Small intestine (tissue), 7 donors: ENCODE measurements at regions not wholly inside any gene's neighbourhood (a gene's known extent, or its start where the extent isn't known, plus 50 kb on each side); places are given as distances from the start of the nearest gene placed in this dataset.
"Not testable (repeated sequence)": the region's sequence is repeated elsewhere in the genome, so short reads cannot be mapped to it uniquely, and the experiment has no call there.

Experiments used
- DNase-seq, 2 donors: peaks; one replicate each; pipeline versions ENCODE4 v3.0.0 to v3.0.0-alpha.2; 2013
- FAIRE-seq: peaks from 2 replicates; lab custom pipeline; 2012; peaks lifted over from hg19 to GRCh38; lab: Jason Lieb, UNC
- H3K27ac ChIP-seq, 3 donors: one replicate each; pipeline ENCODE4 v1.5.1; 2013; ENCODE audit warnings: low read length in 2 of 3, mild to moderate bottlenecking in 2 of 3, control low read depth in 1 of 3, inconsistent platforms in 1 of 3, low read depth in 1 of 3, moderate library complexity in 1 of 3
- H3K27me3 ChIP-seq, 3 donors: one replicate each; pipeline ENCODE4 v1.6.1; 2013; ENCODE audit warnings: low read length in 3 of 3, inconsistent platforms in 1 of 3; ENCODE audit not compliant: control insufficient read depth in 3 of 3, insufficient read depth in 3 of 3
- H3K36me3 ChIP-seq, 3 donors: one replicate each; pipeline ENCODE4 v1.6.1; 2013; ENCODE audit warnings: low read length in 3 of 3, inconsistent platforms in 1 of 3, low read depth in 1 of 3, mild to moderate bottlenecking in 1 of 3, moderate library complexity in 1 of 3; ENCODE audit not compliant: control insufficient read depth in 3 of 3, insufficient read depth in 2 of 3
- H3K4me1 ChIP-seq, 3 donors: one replicate each; pipeline ENCODE4 v1.6.1; 2013; ENCODE audit warnings: low read length in 2 of 3, inconsistent platforms in 1 of 3, low read depth in 1 of 3, mild to moderate bottlenecking in 1 of 3, moderate library complexity in 1 of 3; ENCODE audit not compliant: control insufficient read depth in 3 of 3, insufficient read depth in 2 of 3
- H3K4me3 ChIP-seq, 3 donors: one replicate each; pipeline ENCODE4 v1.5.1; 2013; ENCODE audit warnings: low read length in 3 of 3, control low read depth in 1 of 3, inconsistent platforms in 1 of 3, low read depth in 1 of 3, mild to moderate bottlenecking in 1 of 3, moderate library complexity in 1 of 3
- H3K9me3 ChIP-seq, 2 donors: one replicate each; pipeline ENCODE4 v1.6.1; 2013; ENCODE audit warnings: low read depth in 1 of 2, low read length in 1 of 2; ENCODE audit not compliant: control insufficient read depth in 2 of 2, insufficient read depth in 1 of 2
- WGBS, 3 donors: extraction: QIAGEN DNeasy Blood & Tissue Kit; methylation state at CpG; one replicate each; pipeline ENCODE4 v1.1.7; 2013; 5-methylcytosine and 5-hydroxymethylcytosine counted together
- donor health status: healthy with polysubstance abuse.
- donor health status: control.
- donor health status: control.
- donor health status: Bipolar disorder and iron deficiency.
- donor health status: healthy.

DNA sequence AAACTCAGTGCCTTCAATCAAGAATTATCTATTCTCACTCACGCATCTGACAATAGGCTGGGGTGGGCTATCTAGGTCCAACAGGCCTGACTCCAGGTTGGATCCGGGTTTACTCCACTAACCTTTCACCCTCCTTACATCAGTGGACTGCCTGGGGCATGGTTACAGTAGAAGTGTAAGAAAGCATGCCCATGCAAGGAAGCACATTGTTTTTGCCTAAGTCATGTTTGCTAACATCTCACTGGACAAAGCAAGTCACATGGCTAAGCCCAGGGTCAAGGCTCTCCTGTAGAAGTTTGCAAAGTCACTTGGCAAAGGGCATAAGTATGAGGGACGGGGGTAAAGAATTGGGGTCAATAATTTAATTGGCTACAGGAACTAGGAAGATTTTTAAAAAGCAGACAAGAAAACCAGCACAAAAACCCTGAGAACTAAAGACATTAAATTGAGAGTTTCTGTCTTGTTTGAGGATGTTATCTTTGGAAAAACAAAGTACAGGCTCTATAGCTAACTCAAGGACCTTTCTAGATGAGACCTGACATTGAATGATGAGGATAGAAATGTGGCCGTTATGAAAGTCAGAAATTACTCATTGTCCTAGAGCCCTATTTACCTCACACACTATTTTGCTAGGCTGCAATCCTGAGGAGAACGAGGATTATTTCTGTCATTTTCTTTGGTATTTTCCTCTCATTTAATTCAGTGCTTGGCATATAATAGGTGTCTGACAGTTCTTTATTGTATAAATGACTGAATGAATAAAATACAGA is 214.2 kb downstream of the IL20RB start:
- Histone ChIP-seq H3K4me1 (no peaks in the 10 kb centered on the region), H3K36me3 (no peaks in the 10 kb centered on the region), H3K27me3 (no peaks in the 10 kb centered on the region), H3K27ac (no peak overlapping the region), H3K4me3 (no peak overlapping the region), H3K9me3 (no peaks in the 10 kb centered on the region)
- 57 to 68% (median 59%) methylated on average over 5 of the region's 5 CpGs for WGBS, 3 donors
- FAIRE-seq (no peak), DNase-seq (no peak)

DNA sequence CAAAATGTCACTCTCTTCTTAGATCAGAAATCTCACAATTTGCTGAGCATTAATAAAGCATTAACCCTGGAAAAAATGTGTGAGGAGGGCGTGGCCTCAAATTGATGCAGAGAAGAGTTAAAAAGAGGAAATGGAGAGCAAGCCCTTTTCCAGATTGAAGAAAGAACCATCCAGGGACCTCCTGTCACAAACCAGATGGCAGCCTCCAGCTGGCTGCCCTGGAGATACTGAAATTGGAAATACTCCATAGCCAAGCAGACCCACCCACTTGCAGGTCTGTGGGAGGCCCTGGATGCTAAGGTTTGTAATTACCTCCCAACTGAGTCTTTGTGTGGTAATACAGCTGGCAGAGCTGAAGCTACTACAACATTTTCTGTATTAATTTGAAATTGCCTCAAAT is 214.9 kb downstream of the IL20RB start:
- H3K4me1 ChIP-seq: no peaks in the 10 kb centered on the region
- no peak overlapping the region for H3K4me3 ChIP-seq
- FAIRE-seq (no peak), DNase-seq (no peak)
- WGBS, 3 donors: 45 to 71% (median 52%) methylated on average over 1 of the region's 1 CpG
- no peaks in the 10 kb centered on the region for H3K27me3 ChIP-seq
- H3K27ac ChIP-seq: no peak overlapping the region
- H3K36me3 ChIP-seq: no peaks in the 10 kb centered on the region
- no peaks in the 10 kb centered on the region for H3K9me3 ChIP-seq

DNA sequence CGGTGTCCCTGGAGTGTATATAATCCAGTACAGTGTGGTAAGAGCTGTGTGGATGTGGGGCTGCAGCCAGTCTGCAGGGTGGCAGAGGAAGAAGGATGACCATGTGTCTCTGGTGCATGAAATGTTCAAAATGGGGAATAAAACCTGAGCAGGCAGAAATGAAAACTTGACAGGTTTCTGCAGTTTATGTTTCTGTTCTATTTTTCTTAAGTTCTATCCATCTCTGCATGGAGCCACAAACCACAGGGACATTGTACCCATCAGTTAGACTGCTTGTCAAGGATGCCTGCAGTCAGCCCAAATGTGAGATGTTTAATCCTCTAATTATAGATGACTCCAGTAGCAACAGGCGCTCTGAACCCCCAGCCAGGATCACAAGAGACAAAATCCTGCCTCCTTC is 216.7 kb downstream of the IL20RB start:
- H3K27ac ChIP-seq: no peak overlapping the region

DNA sequence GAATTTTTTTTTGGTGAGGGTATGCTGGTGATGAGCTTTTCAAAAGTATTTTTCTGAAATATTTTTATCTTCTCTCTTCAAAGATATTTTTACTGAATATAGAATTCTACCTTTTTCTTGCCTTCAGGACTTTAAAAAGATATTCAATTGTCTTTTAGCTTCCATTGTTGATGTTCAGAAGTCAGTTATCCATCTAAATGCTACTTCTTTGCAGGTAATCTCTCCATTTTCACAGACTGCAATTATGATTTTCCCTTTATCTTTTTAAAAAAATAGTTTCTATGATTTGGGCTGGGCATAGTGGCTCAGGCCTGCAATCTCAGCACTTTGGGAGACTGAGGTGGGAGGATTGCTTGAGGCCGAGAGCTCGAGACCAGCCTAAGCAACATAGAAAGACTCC is 222.4 kb downstream of the IL20RB start:
- no peak for DNase-seq
- H3K27ac ChIP-seq: no peak overlapping the region
- 94 to 97% (median 95%) methylated on average over 2 of the region's 2 CpGs for WGBS, 3 donors

More for the DNA sequence above, 216.7 kb downstream of the IL20RB start:
- Histone ChIP-seq H3K9me3 (no peaks in the 10 kb centered on the region), H3K4me3 (no peak overlapping the region), H3K27me3 (no peaks in the 10 kb centered on the region), H3K4me1 (no peaks in the 10 kb centered on the region), H3K36me3 (no peaks in the 10 kb centered on the region)
- DNase-seq (no peak), FAIRE-seq (no peak)
- WGBS, 3 donors: 77 to 80% (median 79%) methylated on average over 2 of the region's 2 CpGs

DNA sequence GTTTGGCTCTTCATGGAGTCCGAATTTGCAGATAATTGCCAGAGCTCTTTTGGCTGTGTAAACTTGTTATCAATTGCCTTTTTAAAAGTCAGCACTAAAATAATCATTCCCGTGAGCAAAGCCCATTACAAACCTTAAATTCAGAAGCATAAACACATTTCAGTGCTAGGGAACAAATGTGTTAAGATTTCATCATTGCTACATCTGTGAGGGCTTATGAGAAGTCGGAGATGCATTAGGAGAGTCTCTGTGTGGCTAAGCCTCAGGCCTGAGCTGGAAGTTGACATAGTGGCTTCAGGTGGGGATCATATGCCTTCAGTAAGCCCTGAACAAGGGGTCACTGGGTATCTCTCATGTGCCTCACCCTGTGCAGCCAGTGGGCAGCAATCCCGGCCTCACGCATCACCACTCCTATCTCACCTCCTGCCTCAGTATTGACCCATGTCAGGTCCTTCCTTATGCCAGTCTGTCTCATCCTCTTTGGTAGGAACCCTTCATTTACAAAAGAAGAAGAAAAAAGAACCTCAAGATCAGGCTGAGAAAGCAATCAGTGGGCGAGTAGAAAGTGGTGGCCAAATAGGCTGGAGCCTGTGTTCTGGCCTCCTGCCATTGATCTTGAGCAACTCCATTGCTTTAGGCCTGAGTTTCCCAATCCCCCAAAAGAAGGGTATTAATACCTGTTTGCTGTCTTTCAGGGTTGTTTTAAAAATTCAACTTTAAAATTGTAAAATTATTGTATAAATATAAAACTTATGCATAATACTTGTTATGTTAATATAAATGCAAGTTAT is 233.5 kb downstream of the IL20RB start:
- no peak for FAIRE-seq
- Histone ChIP-seq H3K9me3 (no peaks in the 10 kb centered on the region), H3K27ac (peak overlapping the region in 1 of 3 donors; percentile 17), H3K4me1 (no peaks in the 10 kb centered on the region), H3K36me3 (no peaks in the 10 kb centered on the region), H3K4me3 (no peak overlapping the region), H3K27me3 (no peaks in the 10 kb centered on the region)
- no peak for DNase-seq
- 66 to 82% (median 81%) methylated on average over 6 of the region's 6 CpGs for WGBS, 3 donors

More for the DNA sequence above, 222.4 kb downstream of the IL20RB start:
- Histone ChIP-seq H3K36me3 (no peaks in the 10 kb centered on the region), H3K4me3 (no peak overlapping the region), H3K9me3 (peaks cover 0 to 8% of the 10 kb centered on the region in 2 donors), H3K27me3 (no peaks in the 10 kb centered on the region), H3K4me1 (no peaks in the 10 kb centered on the region)
- no peak for FAIRE-seq

DNA sequence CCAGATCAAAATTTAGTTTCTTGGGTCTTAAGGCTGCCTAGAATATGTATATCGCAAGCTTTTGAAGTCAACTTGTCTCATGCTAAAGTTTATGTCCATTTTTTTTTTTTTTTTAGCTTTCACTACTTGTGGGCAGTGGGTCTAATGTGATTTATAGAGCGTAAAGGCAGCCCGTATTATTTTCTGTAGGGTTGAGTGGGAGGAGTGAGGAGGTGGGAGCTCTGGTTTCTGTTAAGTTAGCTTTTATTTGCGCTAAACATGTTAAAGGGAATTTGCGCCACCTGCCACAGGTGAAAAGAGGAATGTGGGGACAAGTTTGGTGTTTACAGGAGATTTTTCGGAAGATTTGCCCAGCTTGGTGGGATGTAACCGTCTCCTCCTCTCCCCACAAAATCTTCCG is 234.2 kb downstream of the IL20RB start:
- no peak for DNase-seq
- Histone ChIP-seq H3K36me3 (no peaks in the 10 kb centered on the region), H3K27ac (no peak overlapping the region), H3K27me3 (no peaks in the 10 kb centered on the region), H3K4me1 (no peaks in the 10 kb centered on the region), H3K4me3 (no peak overlapping the region), H3K9me3 (no peaks in the 10 kb centered on the region)
- 81 to 92% (median 84%) methylated on average over 8 of the region's 8 CpGs for WGBS, 3 donors
- FAIRE-seq: no peak

DNA sequence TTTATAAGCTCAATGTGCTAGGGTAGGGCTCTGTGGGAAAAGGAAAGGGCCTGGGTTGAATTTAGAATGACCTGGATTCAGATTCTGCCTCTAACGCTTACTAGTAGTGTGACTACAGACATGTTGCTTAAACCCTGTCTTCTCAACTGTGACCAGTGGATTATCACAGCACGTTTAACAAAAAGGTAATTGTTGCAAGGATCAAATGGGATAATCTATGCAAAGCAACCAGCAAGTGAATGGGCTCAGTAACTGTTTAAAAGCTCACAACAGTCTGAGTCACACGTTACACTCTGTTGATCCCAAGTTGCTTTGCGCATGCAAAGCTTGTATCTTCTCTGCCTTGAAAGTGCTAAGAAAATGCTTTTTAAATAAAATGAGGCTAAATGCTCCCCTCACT is 236.5 kb downstream of the IL20RB start:
- no peaks in the 10 kb centered on the region for H3K27me3 ChIP-seq
- H3K4me3 ChIP-seq: no peak overlapping the region
- DNase-seq: no peak
- H3K36me3 ChIP-seq: no peaks in the 10 kb centered on the region
- 59 to 69% (median 63%) methylated on average over 4 of the region's 4 CpGs for WGBS, 3 donors
- FAIRE-seq: no peak
- no peaks in the 10 kb centered on the region for H3K9me3 ChIP-seq
- H3K27ac ChIP-seq: no peak overlapping the region
- no peaks in the 10 kb centered on the region for H3K4me1 ChIP-seq

DNA sequence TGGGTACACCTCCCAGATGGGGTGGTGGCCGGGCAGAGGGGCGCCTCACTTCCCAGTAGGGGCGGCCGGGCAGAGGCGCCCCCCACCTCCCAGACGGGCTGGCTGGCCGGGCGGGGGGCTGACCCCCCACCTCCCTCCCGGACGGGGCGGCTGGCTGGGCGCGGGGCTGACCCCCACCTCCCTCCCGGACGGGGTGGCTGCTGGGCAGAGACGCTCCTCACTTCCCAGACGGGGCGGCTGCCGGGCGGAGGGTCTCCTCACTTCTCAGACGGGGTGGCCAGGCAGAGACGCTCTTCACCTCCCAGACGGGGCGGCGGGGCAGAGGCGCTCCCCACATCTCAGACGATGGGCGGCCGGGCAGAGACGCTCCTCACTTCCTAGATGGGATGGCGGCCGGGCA is 240.6 kb downstream of the IL20RB start:
- not testable (repeated sequence) for FAIRE-seq, H3K36me3 ChIP-seq, H3K4me1 ChIP-seq, H3K27ac ChIP-seq, H3K9me3 ChIP-seq, H3K4me3 ChIP-seq, H3K27me3 ChIP-seq, DNase-seq
- 96 to 97% (median 96%) methylated on average over 21 to 32 of the region's 32 CpGs for WGBS, 3 donors
